NCI-H146 treated with DMSO at 0.1 percent for 48 hours (cell line): ENCODE measurements at regions not wholly inside any gene's neighbourhood (a gene's known extent, or its start where the extent isn't known, plus 50 kb on each side); places are given as distances from the start of the nearest gene placed in this dataset.
A peak's percentile ranks its signal among the peaks of the same experiment; 100 is the strongest.
"Not testable (repeated sequence)": the region's sequence is repeated elsewhere in the genome, so short reads cannot be mapped to it uniquely, and the experiment has no call there.

Source experiments
- DNase-seq: peaks from one replicate; lab custom pipeline; 2025; ENCODE audit not compliant: unreplicated experiment; lab: John Stamatoyannopoulos, UW

GRCh38 chrX:123036401-123036800 lies 147.7 kb upstream of the GRIA3 start:
- DNase-seq = no peak

- no peak for DNase-seq
Measured at GRCh38 chrX:123049071-123049625, 134.9 kb upstream of the GRIA3 start.

GRCh38 chrX:123060986-123061385 lies 123.1 kb upstream of the GRIA3 start:
- no peak for DNase-seq

DNA sequence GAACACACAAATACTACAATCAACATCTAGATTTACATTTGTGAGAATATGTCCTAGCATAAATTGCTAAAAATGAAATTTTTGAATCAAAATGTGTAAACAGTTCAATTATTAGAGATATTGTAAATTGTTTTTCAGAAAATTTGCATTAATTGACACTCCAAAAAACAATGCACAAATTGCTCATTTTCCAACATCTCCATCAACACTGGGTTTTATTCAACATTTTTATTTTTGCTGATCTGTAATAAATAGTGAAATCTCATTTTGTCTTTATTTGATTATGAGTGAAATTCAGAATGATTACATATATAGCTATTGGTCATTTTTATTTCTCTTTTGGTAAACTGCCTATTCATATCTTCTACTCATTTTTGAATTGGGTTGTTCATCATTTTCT lies 120.0 kb upstream of the GRIA3 start:
- DNase-seq = no peak

GRCh38 chrX:123072686-123073385 lies 111.2 kb upstream of the GRIA3 start:
- no peak for DNase-seq

GRCh38 chrX:123075947-123076561 lies 108.0 kb upstream of the GRIA3 start:
- DNase-seq = no peak

DNA sequence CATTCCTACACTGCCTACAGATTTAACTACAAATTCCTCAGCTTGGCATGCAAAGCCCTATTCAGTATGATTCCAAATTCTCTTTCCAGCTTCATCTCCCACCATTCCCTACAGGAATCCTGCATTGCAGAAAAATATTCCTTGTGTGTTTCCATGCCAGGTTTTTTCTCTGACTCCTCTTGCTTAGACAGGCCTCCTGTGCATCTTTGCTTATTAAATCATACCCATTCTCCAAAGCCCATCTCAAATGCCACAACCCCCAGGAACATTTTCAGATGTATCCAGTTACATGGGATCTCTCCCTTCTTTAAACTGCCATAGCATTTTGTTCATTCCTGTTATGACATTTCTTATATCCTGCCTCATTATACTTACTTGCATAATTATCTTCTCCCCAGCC lies 106.4 kb upstream of the GRIA3 start:
- DNase-seq = no peak

DNA sequence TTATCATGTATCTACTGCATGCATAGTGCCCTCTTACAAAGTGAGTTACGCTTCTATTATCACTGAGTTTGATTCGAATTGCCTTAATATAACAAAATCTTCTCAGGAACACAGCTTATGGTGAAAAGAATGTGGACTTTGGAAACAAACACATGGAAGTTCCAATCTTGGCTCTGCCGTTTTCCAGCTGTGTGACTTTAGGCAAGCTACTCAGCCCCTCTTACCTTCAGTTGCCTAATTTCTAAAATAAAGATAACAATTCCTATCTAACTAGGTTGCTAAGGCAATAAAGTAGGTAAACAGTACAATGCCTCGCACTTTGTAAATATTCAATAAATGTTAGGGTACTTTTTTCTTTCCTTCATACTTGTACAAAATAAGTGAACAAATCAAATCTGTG lies 104.0 kb upstream of the GRIA3 start:
- DNase-seq = no peak

- DNase-seq = no peak
Measured at GRCh38 chrX:123081776-123082175, 102.3 kb upstream of the GRIA3 start.

DNA sequence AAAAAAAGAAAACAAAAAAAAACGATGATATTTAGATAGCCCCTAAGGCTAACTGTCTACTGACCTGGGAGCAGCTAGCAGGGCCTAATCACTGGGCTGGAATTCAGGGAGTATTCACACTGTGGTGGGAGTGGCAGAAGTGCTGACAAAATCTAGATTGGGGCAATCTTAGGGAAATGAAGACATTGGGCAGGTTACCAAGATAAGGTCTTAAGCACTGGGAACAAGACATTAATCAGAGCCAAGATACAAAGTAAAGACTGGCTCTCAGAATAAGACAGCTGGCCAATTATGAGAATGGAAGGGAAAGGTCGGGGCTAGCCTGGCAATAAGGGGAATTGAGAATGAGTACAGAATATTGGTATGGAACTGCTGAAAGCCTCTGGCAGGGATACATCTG lies 100.2 kb upstream of the GRIA3 start:
- no peak for DNase-seq

- DNase-seq = no peak
Measured at GRCh38 chrX:123084797-123085196, 99.3 kb upstream of the GRIA3 start.

DNA sequence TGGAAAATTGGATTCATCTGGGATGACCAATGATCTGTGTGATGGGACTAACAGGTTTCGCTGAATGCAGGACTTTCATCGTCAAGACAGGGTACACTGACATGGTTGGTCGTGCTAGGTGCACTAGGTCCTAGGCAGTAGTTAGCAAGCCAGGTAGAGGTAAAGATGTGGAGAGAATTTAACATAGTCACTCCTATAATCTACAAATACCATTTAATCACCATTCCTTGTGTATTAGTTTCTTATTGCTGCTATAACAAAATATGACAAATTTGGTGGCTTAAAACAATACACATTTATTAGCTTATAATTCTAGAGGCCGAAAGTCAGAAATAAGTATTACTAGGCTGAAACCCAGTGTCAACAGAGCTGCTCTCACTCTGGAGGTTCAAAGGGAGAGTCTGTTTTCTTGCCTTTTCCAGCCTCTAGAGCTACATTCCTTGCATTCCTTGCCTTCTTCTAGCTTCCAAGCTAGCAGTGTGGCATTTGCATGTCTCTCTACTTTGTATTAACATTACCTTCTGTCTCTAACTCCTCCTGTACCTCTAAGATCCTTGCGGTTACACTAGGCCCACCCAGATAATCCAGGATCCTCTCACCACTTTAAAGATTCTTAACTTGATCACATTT lies 98.7 kb upstream of the GRIA3 start:
- DNase-seq = no peak

- DNase-seq = no peak
Measured at GRCh38 chrX:123086768-123087167, 97.3 kb upstream of the GRIA3 start.

- DNase-seq = no peak
Measured at GRCh38 chrX:123087326-123087725, 96.8 kb upstream of the GRIA3 start.

GRCh38 chrX:123088331-123088730 lies 95.7 kb upstream of the GRIA3 start:
- no peak for DNase-seq

GRCh38 chrX:123088930-123089329 lies 95.1 kb upstream of the GRIA3 start:
- no peak for DNase-seq

- peak; percentile 44 for DNase-seq
Measured at GRCh38 chrX:123093792-123094191, 90.3 kb upstream of the GRIA3 start.

DNA sequence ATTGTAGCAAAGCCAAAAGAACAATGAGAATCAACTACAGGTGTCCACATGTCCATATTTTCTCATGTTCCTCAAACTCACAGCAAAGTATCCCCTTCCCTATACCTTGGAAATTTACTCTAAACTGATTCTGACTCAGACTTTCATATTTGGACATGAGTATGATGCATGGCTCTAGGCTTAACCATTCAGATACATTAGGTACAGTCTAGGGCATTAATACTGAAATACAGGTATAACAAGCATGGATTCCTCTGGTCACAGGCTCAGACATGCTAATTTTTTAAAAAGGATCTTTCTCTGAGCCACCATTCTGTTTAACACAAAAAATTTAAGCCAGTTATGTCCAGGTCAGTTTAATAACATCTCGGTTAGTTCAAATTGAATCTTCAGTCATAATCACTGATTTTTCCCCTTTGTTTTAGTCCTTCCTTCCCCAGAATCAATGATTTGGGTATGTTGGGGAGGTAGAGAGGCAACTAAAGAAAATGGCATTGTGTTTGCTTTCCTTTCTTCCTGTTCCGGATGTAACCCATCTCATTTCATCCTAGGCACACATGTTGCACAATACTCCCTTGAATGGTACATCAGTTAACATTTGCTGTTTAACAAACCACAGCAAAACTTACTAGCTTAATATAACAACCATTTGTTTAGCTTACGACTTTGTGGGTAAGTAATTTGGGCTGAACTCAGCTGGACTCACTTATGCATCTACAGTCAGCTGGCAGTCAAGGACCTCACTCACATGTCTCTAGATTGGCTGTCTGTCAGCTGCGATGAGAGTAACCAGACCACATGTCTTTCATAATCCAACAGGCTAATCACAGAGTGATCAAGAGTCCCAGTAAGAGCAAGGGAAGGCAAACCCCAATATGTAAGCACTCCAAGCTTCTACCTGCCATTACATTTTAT lies 75.3 kb upstream of the GRIA3 start:
- DNase-seq = no peak

DNA sequence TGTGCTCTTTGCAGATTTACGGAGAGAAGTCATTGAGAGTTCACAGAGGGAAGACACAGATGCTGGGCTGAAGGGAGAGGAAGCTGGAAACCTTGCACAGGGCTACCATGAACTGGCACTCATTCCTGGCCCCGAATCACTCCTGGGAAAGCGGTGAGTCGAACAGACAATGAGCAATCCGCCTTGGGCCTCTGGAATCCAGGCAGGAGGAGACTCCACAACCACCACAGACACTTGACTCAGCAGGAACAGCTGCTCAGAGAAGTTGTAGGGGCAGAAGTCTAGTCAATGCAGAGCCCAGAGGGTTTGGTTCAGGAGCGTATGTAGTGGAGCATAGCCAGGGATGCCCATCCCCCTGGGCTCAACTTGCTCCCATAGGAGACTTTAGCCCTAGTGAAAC lies 62.8 kb upstream of the GRIA3 start:
- DNase-seq = no peak

GRCh38 chrX:123129805-123130204 lies 54.3 kb upstream of the GRIA3 start:
- DNase-seq = not testable (repeated sequence)
